CD4-positive, alpha-beta T cell treated with Interleukin-17A for 1 hour (primary cell): ENCODE measurements at regions not wholly inside any gene's neighbourhood (a gene's known extent, or its start where the extent isn't known, plus 50 kb on each side); places are given as distances from the start of the nearest gene placed in this dataset.
A peak's percentile ranks its signal among the peaks of the same experiment; 100 is the strongest.

Experiments
- DNase-seq: peaks from one replicate; pipeline ENCODE4 v3.0.0-alpha.2; 2020

DNA sequence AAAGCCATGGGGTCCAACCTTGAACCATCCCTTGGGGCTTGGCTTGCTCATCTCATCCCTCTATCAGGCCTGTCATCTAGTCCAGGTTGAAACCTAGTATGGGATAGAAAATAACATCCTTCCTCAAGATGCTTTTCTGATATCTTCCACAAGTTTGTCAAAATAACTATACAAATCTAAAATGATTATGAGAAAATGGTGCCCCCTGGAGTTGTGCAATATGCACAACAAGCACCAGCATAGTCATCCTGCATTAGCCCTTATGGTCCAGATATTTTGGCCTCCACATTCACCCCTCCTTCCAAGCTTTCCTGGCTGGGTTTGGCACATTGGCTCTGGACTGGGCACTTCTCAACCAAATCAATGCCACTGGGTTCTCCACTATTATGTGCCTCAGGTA lies 101.2 kb downstream of the TBX19 start:
- DNase-seq, result no peak

DNA sequence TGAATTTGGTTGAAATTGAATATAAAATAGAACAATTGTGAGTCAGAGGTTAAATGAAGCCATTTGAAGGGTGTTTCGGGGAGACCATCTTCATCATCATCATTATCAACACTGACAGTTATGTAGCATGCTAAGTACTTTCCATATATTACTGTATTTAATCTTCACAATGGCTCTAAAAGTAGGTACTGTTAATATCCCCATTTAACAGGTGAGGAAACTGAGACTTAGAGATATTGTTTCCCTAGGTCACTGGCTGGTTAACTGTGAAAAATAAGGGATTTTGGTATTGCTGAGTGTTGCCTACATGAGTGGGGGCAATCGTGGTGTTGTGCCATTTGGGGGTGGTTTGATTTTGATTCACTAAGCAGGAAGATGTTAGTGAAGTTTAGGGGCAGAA lies 100.3 kb downstream of the TBX19 start:
- no peak for DNase-seq

DNA sequence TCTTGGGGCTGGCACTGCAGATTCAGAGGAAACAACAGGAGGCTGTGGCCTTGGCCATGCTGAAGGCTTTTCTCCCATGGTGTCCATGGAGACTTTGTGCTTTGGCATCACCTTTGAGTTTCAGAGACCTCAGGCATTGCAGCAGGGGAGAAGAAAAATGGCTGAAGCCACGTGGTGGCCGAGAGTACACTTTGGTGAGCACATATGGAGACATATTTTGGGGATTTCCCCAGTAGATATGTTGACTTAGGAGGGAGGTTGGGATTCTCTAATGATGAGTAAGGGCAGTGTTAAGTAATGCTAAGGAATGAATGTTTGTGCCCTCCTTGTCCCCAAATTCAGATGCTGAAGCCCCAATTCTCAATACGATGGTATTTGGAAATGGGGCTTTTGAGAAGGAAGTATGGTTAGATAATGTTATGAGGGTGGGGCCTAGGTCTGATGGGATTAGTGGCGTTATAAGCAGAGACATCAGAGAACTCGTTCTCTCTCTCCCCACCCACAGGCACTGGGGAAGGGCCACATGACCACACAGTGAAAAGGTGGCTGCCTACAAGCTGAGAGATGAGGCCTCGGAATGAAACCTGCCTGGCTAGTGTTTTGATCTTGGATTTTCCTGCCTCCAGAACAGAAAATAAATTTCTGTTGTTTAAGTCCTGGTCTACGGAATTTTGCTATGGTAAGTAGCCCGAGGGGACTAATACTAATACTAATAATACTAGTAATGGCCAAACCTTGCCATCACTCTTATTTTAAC lies 98.6 kb downstream of the TBX19 start:
- DNase-seq, result no peak

DNA sequence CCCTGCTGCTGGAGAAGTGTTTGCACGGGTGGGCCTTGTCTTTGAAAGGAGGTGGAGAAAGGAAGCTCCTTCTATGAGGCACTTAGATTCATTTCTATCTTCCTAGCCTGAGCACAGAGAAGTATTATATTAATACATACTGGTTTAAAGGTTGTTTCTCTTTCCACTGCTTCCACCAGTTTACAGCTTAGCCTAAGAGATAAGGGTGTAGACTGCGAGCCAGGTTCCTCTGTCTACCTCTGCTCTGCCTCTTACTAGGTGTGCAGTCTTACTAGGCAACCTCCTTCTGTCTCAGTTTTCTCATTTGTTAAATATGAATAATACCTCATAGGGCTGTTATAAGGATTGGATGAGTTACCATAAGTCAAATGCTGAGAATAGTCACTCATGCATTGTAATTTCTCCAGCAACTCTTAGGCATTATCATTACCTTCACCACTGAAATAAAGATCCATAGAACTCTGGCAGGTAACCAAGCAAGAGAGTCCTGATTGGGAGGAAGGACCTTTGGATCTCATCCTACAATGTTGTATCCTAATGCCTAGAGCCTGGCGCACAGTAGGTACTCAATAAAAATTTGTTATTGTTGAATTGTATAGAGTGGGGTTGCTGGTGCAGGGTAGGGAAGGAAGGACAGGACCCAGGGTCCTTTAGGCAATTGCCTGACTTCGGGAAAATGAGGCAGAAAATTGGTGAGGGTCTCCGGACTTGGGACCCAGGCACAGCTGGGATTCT lies 95.1 kb downstream of the TBX19 start:
- DNase-seq, result no peak

DNA sequence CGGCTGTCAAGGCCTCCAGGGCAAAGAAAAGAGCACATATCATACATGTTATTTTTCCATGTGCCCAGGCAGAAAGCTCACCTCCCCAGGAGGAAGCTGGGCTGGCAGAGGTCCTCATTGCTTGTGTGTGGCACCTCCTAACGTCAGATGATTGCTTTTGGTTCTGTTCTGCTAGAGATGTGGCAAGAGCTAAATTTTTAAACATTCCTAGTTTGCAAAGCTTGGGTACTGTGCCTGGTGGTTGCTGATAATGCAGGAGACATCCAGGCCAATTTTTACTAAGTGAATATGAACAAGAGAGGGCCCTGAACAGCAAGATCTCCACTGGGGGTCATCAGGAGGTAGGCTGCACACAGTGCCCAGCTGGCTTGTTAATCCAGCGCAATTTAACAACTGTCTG lies 93.9 kb downstream of the TBX19 start:
- no peak for DNase-seq

DNA sequence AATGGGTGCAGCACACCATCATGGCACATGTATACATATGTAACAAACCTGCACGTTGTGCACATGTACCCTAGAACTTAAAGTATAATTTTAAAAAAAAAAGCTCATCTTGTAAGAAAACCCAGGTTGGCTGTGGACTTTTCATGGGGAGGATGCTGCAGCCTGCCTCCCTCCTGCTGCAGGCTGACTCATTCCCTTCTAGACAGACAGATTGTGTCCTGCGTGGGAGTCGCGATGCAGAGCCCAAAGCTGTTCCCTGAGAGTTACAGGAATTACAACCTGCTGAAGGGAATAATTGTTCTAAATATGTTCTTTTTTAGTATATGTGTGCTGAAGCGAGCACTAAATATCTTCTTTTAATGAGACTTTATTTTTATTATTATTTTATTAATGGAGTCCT lies 93.2 kb downstream of the TBX19 start:
- DNase-seq, result no peak

DNA sequence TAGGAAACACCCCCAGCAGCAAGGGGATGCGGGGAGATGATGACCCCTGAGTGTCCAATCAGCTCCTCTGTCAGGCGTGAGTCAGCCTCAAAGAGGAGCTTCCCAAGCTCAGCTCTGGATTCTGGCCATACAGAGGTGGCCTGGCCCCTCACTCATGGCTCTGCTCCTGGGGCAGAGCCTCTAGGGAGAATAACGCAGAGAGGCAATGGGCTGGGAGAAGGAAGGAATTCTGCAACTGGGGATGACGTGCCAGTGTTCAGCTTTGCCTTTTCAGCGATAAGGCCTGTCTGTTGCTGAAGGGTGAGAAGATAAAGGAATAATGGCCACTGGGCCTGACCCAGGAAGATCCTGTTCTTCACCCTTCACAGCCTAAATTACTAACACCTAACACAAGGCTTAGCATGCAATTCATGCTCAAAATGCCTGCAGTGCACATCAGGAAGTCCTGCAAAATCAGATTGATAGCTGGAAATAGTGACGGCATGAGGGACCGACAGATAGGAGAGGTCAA lies 92.2 kb downstream of the TBX19 start:
- DNase-seq, result no peak

DNA sequence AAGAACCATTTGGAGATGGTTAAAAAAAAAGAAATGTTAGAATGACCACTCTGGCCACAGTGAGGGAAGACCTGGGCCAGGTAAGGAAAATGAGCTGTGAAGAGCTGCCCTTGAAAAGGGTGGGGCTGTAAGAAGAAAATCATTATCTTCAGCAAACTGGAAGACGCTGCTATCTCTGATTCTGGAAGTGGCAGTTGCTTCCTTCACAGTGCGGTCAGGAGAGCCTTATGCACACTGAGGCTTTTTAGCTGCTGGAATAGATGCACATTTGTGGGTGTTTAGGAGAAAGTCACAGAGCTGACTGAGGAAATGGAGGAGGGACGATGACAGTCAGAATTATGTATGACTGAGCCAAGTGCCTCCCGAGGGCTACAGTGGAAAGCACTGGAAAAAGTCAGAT lies 91.6 kb downstream of the TBX19 start:
- no peak for DNase-seq

DNA sequence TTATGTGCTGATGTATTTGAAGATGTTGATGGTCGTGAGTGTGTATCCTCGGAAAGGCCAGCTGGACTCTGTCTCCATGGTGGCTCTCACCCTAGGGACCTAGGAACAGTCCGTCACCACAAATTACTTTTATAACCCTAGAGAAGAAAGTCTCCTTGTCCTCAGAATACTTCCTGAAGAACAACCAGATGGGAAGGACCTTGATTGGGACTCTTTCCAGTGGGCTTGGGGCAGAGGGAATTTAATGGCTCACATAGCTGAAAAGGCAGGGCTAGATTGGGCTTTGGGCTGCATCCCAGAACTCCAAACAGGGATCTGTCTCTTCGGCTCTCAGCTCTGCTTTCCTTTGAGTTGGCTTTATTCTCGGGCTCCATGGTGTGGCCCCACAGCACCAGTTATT lies 90.8 kb downstream of the TBX19 start:
- DNase-seq, result no peak

DNA sequence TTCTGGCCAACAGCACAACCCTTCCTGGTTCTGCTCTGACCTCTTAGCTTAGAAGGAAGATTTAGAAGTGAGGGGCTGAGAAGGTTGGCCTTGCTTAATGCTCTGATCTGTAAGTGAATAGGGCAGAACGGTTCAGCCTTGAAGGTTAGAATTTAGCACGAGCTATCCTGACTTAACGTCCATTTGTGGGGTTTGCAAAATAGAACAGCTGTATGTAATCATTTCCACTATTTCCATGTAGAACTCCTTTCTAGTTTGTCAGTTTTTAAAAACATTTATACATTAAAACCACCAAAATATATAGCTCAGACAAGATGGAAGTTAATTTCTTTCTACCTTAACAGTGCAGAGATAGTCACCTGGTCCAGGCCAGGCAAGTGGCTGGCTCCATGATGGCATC lies 89.9 kb downstream of the TBX19 start:
- DNase-seq, result no peak

DNA sequence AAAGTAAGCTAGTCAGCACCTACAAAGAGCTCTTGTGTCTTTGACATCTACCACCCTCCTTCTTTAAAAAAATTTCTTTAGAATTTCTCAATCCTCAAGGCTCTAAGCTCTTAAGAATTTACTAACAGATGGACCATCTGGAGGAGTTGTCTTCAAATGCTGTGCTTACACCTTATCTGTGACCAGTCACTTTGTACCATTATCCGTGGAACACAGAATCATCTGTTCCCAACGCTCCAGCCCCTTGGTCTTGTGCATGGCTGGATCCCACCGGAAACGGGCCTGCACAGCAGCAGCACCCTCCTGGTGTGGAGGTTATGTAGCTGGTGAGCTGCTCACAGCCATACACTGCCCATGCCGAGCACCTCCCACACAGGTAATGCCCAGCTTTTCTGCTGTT lies 89.0 kb downstream of the TBX19 start:
- no peak for DNase-seq

DNA sequence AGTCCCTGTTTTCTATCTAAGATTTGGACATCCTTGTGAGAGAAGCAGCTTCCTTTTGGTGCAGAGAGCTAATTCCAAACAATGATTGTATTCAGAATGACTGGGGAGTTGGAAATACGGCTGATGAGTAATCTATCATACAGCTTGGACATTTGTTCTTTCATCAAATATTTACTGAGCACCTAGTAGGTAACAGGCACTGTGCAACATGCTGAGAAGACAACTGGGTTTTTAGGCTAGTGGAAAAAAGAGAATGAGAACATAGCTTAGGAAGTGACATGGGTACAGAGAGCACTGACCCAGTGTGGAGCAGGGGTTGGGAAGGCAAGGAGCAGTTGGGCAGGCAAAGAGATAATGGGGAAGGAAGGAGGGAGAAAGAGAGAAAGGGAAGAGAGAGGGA lies 87.5 kb downstream of the TBX19 start:
- DNase-seq, result no peak

DNA sequence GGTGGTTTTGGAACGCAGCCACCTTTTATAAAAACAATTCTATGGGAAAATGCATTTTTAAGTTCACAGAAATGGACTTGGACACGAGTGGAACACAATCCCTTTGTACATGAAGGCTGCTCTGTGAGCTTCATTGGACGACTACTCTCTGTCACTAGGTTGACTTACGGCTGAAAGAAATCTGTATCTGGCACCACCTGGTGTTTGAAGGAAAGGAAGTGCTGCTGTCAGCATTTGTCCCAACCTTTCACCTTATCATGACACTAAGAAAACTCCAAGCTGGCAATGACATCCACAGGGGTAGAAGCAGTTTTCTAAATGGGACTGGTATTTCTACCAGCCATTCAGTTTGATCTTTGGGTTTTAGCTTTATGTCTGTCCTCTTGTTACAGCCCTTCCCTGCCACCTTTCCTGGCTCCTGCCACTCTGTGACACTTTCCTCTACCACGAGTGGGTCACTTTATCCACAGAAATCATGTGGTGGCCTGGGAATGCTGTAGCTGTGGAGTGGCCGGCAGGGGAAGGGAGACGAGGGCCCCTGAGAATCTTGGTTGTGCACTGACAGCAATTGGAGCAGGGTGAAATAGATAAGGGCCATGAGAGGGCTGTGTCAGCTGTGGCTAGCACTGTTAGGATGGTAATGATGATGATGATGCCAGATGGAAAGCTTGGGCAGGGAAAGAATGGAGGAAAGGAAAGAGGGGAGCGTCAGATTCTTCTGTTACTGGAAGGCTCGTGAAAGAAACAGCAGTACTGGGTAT lies 85.2 kb downstream of the TBX19 start:
- DNase-seq, result peak; percentile 59
